ENCODE measurements at regions not wholly inside any gene's neighbourhood (a gene's known extent, or its start where the extent isn't known, plus 50 kb on each side); places are given as distances from the start of the nearest gene placed in this dataset.

GRCh38 chr1:185681034-185681633 lies 53.1 kb upstream of the HMCN1 start:
- Histone ChIP-seq H3K9me3 (ENCODE audit: control insufficient read depth in 2 of 3, low read length in 3 of 3) (no peaks in the 10 kb centered on the region), H3K4me3 (ENCODE audit: low read length) (no peak overlapping the region), H3K27me3 (ENCODE audit: control insufficient read depth in 2 of 2, insufficient read depth in 2 of 2, low read length in 2 of 2) (no peaks in the 10 kb centered on the region), H3K27ac (ENCODE audit: low read depth, low read length) (no peak overlapping the region), H3K36me3 (ENCODE audit: control insufficient read depth in 2 of 3, insufficient read depth in 3 of 3, low read length in 3 of 3) (no peaks in the 10 kb centered on the region), H3K4me1 (ENCODE audit: control insufficient read depth in 2 of 2, insufficient read depth in 2 of 2, low read length in 2 of 2) (peaks cover 4 to 13% of the 10 kb centered on the region in 2 donors)
- Mint-ChIP-seq H3K27me3 (peaks cover 0 to 16% (median 0%) of the 10 kb centered on the region in 5 donors), H3K9me3 (no peaks in the 10 kb centered on the region), H3K27ac (peak overlapping the region in 1 of 9 donors; percentile 14), H3K36me3 (peaks cover 0 to 3% (median 0%) of the 10 kb centered on the region in 5 donors), H3K4me1 (peaks cover 13 to 41% (median 28%) of the 10 kb centered on the region in 7 donors), H3K4me3 (peak overlapping the region in 2 of 10 donors; percentile 12 to 39)
- intact Hi-C loops (cut with micrococcal nuclease): loop anchor here (1.0 to 5.0 kb wide), 11 partner anchors 14 to 876 kb away; partner anchors contain the start of genes IVNS1ABP (in 1 of the 2), RNF2 (in 1 of the 2), SWT1 (in 1 of the 2) and TRMT1L (in 1 of the 2)
- DNase-seq: peak in 6 of 9 donors; percentile 19 to 53 (median 40)
- POLR2A ChIA-PET: interaction anchor here (0.6 to 4.5 kb wide), 11 partner anchors 11 to 636 kb away, joined by 3 to 44 read pairs (median 4); partner anchors contain the start of genes IVNS1ABP and RNF2
- CTCF ChIA-PET: interaction anchor here (0.6 to 4.0 kb wide), 29 partner anchors 10 to 1816 kb away, joined by 3 to 39 read pairs (median 4); partner anchors contain the start of gene IVNS1ABP
- ATAC-seq: peak; percentile 65

GRCh38 chr1:185680453-185680852 lies 53.7 kb upstream of the HMCN1 start:
- intact Hi-C loops (cut with micrococcal nuclease): loop anchor here (5.0 kb wide), 5 partner anchors 523 to 873 kb away; partner anchors contain the start of genes RNF2 (in 1 of the 2), SWT1 (in 1 of the 2) and TRMT1L (in 1 of the 2)
- ChIA-PET CTCF (interaction anchor here (0.6 to 4.0 kb wide), 24 partner anchors 11 to 875 kb away, joined by 3 to 39 read pairs (median 4); partner anchors contain the start of gene IVNS1ABP), POLR2A (interaction anchor here (0.7 to 4.5 kb wide), 9 partner anchors 10 to 635 kb away, joined by 3 to 44 read pairs (median 5); partner anchors contain the start of genes IVNS1ABP and RNF2)
- Histone ChIP-seq H3K27ac (ENCODE audit: low read depth, low read length) (no peak overlapping the region), H3K4me1 (ENCODE audit: control insufficient read depth in 2 of 2, insufficient read depth in 2 of 2, low read length in 2 of 2) (peaks cover 4 to 13% of the 10 kb centered on the region in 2 donors), H3K36me3 (ENCODE audit: control insufficient read depth in 2 of 3, insufficient read depth in 3 of 3, low read length in 3 of 3) (no peaks in the 10 kb centered on the region), H3K27me3 (ENCODE audit: control insufficient read depth in 2 of 2, insufficient read depth in 2 of 2, low read length in 2 of 2) (no peaks in the 10 kb centered on the region), H3K9me3 (ENCODE audit: control insufficient read depth in 2 of 3, low read length in 3 of 3) (no peaks in the 10 kb centered on the region), H3K4me3 (ENCODE audit: low read length) (no peak overlapping the region)
- Mint-ChIP-seq H3K36me3 (peaks cover 0 to 3% (median 0%) of the 10 kb centered on the region in 5 donors), H3K27ac (peak overlapping the region in 7 of 9 donors; percentile 28 to 86 (median 63)), H3K4me3 (peak overlapping the region in 8 of 10 donors; percentile 6 to 59 (median 33)), H3K27me3 (peaks cover 0 to 11% (median 0%) of the 10 kb centered on the region in 5 donors), H3K9me3 (no peaks in the 10 kb centered on the region), H3K4me1 (peaks cover 14 to 44% (median 29%) of the 10 kb centered on the region in 7 donors)
- peak; percentile 52 for ATAC-seq
- peak in 2 of 9 donors; percentile 2 to 22 for DNase-seq

GRCh38 chr1:185679220-185679619 lies 55.0 kb upstream of the HMCN1 start:
- Mint-ChIP-seq H3K4me3 (no peak overlapping the region), H3K4me1 (peaks cover 26 to 56% (median 41%) of the 10 kb centered on the region in 7 donors), H3K36me3 (peaks cover 0 to 6% (median 0%) of the 10 kb centered on the region in 5 donors), H3K27ac (no peak overlapping the region), H3K9me3 (peaks cover 0 to under 1% (median 0%) of the 10 kb centered on the region in 11 donors), H3K27me3 (peaks cover 0 to 2% (median 0%) of the 10 kb centered on the region in 5 donors)
- Histone ChIP-seq H3K36me3 (ENCODE audit: control insufficient read depth in 2 of 3, insufficient read depth in 3 of 3, low read length in 3 of 3) (no peaks in the 10 kb centered on the region), H3K9me3 (ENCODE audit: control insufficient read depth in 2 of 3, low read length in 3 of 3) (no peaks in the 10 kb centered on the region), H3K27ac (ENCODE audit: low read depth, low read length) (no peak overlapping the region), H3K27me3 (ENCODE audit: control insufficient read depth in 2 of 2, insufficient read depth in 2 of 2, low read length in 2 of 2) (no peaks in the 10 kb centered on the region), H3K4me3 (ENCODE audit: low read length) (no peak overlapping the region), H3K4me1 (ENCODE audit: control insufficient read depth in 2 of 2, insufficient read depth in 2 of 2, low read length in 2 of 2) (peaks cover 8 to 22% of the 10 kb centered on the region in 2 donors)
- ChIA-PET POLR2A (interaction anchor here (0.6 to 4.5 kb wide), 3 partner anchors 112 to 580 kb away, joined by 4 to 44 read pairs (median 6); partner anchors contain the start of gene IVNS1ABP), CTCF (interaction anchor here (1.0 to 4.0 kb wide), 5 partner anchors 9 to 874 kb away, joined by 3 to 39 read pairs (median 5); no protein-coding TSS in a partner anchor)
- intact Hi-C loops (cut with micrococcal nuclease): loop anchor here in 1 of 2 donors (10.0 kb wide), 1 partner anchor 634 kb away; the partner anchor contains the start of gene RNF2
- ATAC-seq (no peak), DNase-seq (no peak)

- Mint-ChIP-seq H3K4me1 (peaks cover 39 to 74% (median 57%) of the 10 kb centered on the region in 7 donors), H3K9me3 (peaks cover 0 to 6% (median 0%) of the 10 kb centered on the region in 11 donors), H3K27ac (no peak overlapping the region), H3K36me3 (peaks cover 0 to 10% (median 0%) of the 10 kb centered on the region in 5 donors), H3K4me3 (peak overlapping the region in 3 of 10 donors; percentile 4 to 57 (median 27)), H3K27me3 (no peaks in the 10 kb centered on the region)
- Histone ChIP-seq H3K36me3 (ENCODE audit: control insufficient read depth in 2 of 3, insufficient read depth in 3 of 3, low read length in 3 of 3) (no peaks in the 10 kb centered on the region), H3K27ac (ENCODE audit: low read depth, low read length) (no peak overlapping the region), H3K9me3 (ENCODE audit: control insufficient read depth in 2 of 3, low read length in 3 of 3) (no peaks in the 10 kb centered on the region), H3K27me3 (ENCODE audit: control insufficient read depth in 2 of 2, insufficient read depth in 2 of 2, low read length in 2 of 2) (no peaks in the 10 kb centered on the region), H3K4me3 (ENCODE audit: low read length) (no peak overlapping the region), H3K4me1 (ENCODE audit: control insufficient read depth in 2 of 2, insufficient read depth in 2 of 2, low read length in 2 of 2) (peaks cover 8 to 28% of the 10 kb centered on the region in 2 donors)
- POLR2A ChIA-PET: interaction anchor here (1.3 to 4.4 kb wide), 2 partner anchors 361 to 509 kb away, joined by 3 to 30 read pairs; partner anchors contain the start of gene IVNS1ABP
- CTCF ChIA-PET: interaction anchor here (1.2 to 1.3 kb wide), 2 partner anchors 81 to 109 kb away, joined by 3 to 5 read pairs; no protein-coding TSS in a partner anchor
- ATAC-seq: no peak
- no peak for DNase-seq
- intact Hi-C loops (cut with micrococcal nuclease): loop anchor here in 1 of 2 donors (10.0 kb wide), 1 partner anchor 632 kb away; the partner anchor contains the start of gene RNF2
Measured at GRCh38 chr1:185676969-185677368, 57.2 kb upstream of the HMCN1 start.

GRCh38 chr1:185674201-185674600 lies 60.0 kb upstream of the HMCN1 start:
- DNase-seq: peak in 7 of 9 donors; percentile 10 to 68 (median 53)
- no peaks in the 10 kb centered on the region for H3K9me3 ChIP-seq (ENCODE audit: control insufficient read depth in 2 of 3, low read length in 3 of 3)
- H3K4me3 ChIP-seq (ENCODE audit: low read length): no peak overlapping the region
- POLR2A ChIA-PET: interaction anchor here (0.6 to 4.4 kb wide), 8 partner anchors 16 to 517 kb away, joined by 3 to 30 read pairs (median 6); partner anchors contain the start of genes IVNS1ABP and SWT1
- Mint-ChIP-seq H3K27me3 (no peaks in the 10 kb centered on the region), H3K27ac (peak overlapping the region; percentile 6 to 66 (median 49)), H3K9me3 (peaks cover 0 to 6% (median 0%) of the 10 kb centered on the region in 11 donors), H3K4me1 (peaks cover 25 to 63% (median 49%) of the 10 kb centered on the region in 7 donors), H3K36me3 (peaks cover 0 to 10% (median 0%) of the 10 kb centered on the region in 5 donors), H3K4me3 (peak overlapping the region in 9 of 10 donors; percentile 50 to 78 (median 60))
- intact Hi-C loops (cut with micrococcal nuclease): loop anchor here (1.0 to 10.0 kb wide), 8 partner anchors 20 to 629 kb away; partner anchors contain the start of genes IVNS1ABP (in 1 of the 2), RNF2 (in 1 of the 2) and SWT1 (in 1 of the 2)
- no peaks in the 10 kb centered on the region for H3K36me3 ChIP-seq (ENCODE audit: control insufficient read depth in 2 of 3, insufficient read depth in 3 of 3, low read length in 3 of 3)
- H3K27me3 ChIP-seq (ENCODE audit: control insufficient read depth in 2 of 2, insufficient read depth in 2 of 2, low read length in 2 of 2): no peaks in the 10 kb centered on the region
- ATAC-seq: peak; percentile 60
- CTCF ChIA-PET: interaction anchor here (0.6 to 1.3 kb wide), 4 partner anchors 12 to 384 kb away, joined by 3 read pairs; no protein-coding TSS in a partner anchor
- peaks cover 8 to 28% of the 10 kb centered on the region in 2 donors for H3K4me1 ChIP-seq (ENCODE audit: control insufficient read depth in 2 of 2, insufficient read depth in 2 of 2, low read length in 2 of 2)
- no peak overlapping the region for H3K27ac ChIP-seq (ENCODE audit: low read depth, low read length)

All from naive thymus-derived CD4-positive, alpha-beta T cell (primary cell).